HepG2 (cell line): ENCODE measurements at regions not wholly inside any gene's neighbourhood (a gene's known extent, or its start where the extent isn't known, plus 50 kb on each side); places are given as distances from the start of the nearest gene placed in this dataset.
A peak's percentile ranks its signal among the peaks of the same experiment; 100 is the strongest.

Experiments
- ATF7 ChIP-seq, 2 experiments: fragments of 450-650 bp in 1 of 2; sonication (generic) in 1 of 2; formaldehyde crosslinking in 1 of 2; IDR thresholded peaks; 2 replicates each; pipeline versions ENCODE4 v1.4.0 to v1.6.1; 2016 to 2020; ENCODE audit warnings: antibody characterized with exemption in 1 of 2, mild to moderate bottlenecking in 1 of 2, missing genetic modification reagents in 1 of 2
- CREM ChIP-seq, 2 experiments: sonication (generic) in 1 of 2; formaldehyde crosslinking in 1 of 2; IDR thresholded peaks; 2 replicates each; pipeline versions ENCODE4 v1.4.0 to v1.6.1; 2016 to 2020; ENCODE audit warnings: antibody characterized with exemption in 1 of 2, mild to moderate bottlenecking in 1 of 2, missing genetic modification reagents in 1 of 2
- EHMT2 ChIP-seq: fragments of 200-600 bp; sonication (generic); IDR thresholded peaks from 2 replicates; pipeline ENCODE4 v1.7.0; 2017; ENCODE audit warnings: antibody characterized with exemption, low read depth, low read length, borderline replicate concordance
- FOXA1 ChIP-seq, 2 experiments: fragments of 450-650 bp in 1 of 2; sonication (generic) in 1 of 2; formaldehyde crosslinking in 1 of 2; IDR thresholded peaks; 2 replicates each; pipeline versions ENCODE4 v1.4.0 to v1.6.1; 2016 to 2020; ENCODE audit warnings: missing genetic modification reagents in 1 of 2
- GTF3A ChIP-seq: sonication (generic); formaldehyde crosslinking; conservative IDR thresholded peaks from 2 replicates; pipeline ENCODE4 v1.4.0; 2020; ENCODE audit warnings: mild to moderate bottlenecking, missing genetic modification reagents
- HDAC2 ChIP-seq: sonication (generic); formaldehyde crosslinking; IDR thresholded peaks from 2 replicates; pipeline ENCODE4 v1.4.0; 2020; ENCODE audit warnings: missing genetic modification reagents
- HOXD1 ChIP-seq: sonication (generic); formaldehyde crosslinking; IDR thresholded peaks from 2 replicates; pipeline ENCODE4 v1.5.0; 2020; ENCODE audit warnings: missing genetic modification reagents
- IRF9 ChIP-seq: sonication (generic); formaldehyde crosslinking; IDR thresholded peaks from 2 replicates; pipeline ENCODE4 v1.8.0; 2022; ENCODE audit warnings: missing genetic modification reagents, mild to moderate bottlenecking, borderline replicate concordance
- KDM6A ChIP-seq: IDR thresholded peaks from 2 replicates; pipeline ENCODE4 v1.6.1; 2016; ENCODE audit warnings: low read depth
- NCOA2 ChIP-seq: sonication (generic); formaldehyde crosslinking; IDR thresholded peaks from 2 replicates; pipeline ENCODE4 v1.8.0; 2022; ENCODE audit warnings: inconsistent platforms
- NR2C2 ChIP-seq: sonication (generic); formaldehyde crosslinking; IDR thresholded peaks from 2 replicates; pipeline ENCODE4 v1.4.0; 2020; ENCODE audit warnings: missing genetic modification reagents, mild to moderate bottlenecking, moderate library complexity, borderline replicate concordance
- POGZ ChIP-seq: sonication (generic); formaldehyde crosslinking; IDR thresholded peaks from 2 replicates; pipeline ENCODE4 v1.4.0; 2020; ENCODE audit warnings: mild to moderate bottlenecking, missing genetic modification reagents
- SMARCE1 ChIP-seq: fragments of 450-650 bp; IDR thresholded peaks from 2 replicates; pipeline ENCODE4 v1.6.1; 2017; ENCODE audit warnings: borderline replicate concordance
- SOX5 ChIP-seq: IDR thresholded peaks from 2 replicates; pipeline ENCODE4 v1.6.1; 2016; ENCODE audit warnings: borderline replicate concordance
- TBX3 ChIP-seq: fragments of 450-650 bp; IDR thresholded peaks from 2 replicates; pipeline ENCODE4 v1.6.1; 2017; ENCODE audit warnings: antibody characterized with exemption, mild to moderate bottlenecking, inconsistent platforms, borderline replicate concordance
- TCF7L2 ChIP-seq: IDR thresholded peaks from 2 replicates; pipeline ENCODE4 v1.6.1; 2011; ENCODE audit warnings: mild to moderate bottlenecking, low read depth, low read length, moderate library complexity
- ZGPAT ChIP-seq: IDR thresholded peaks from 2 replicates; pipeline ENCODE4 v1.6.1; 2016; ENCODE audit warnings: mild to moderate bottlenecking
- ZNF263 ChIP-seq: sonication (generic); formaldehyde crosslinking; IDR thresholded peaks from 2 replicates; pipeline ENCODE4 v1.4.0; 2020; ENCODE audit warnings: missing genetic modification reagents
- ZNF619 ChIP-seq: sonication (generic); formaldehyde crosslinking; IDR thresholded peaks from 2 replicates; pipeline ENCODE4 v1.4.0; 2020; ENCODE audit warnings: mild to moderate bottlenecking, missing genetic modification reagents
- ZSCAN29 ChIP-seq: sonication (generic); formaldehyde crosslinking; conservative IDR thresholded peaks from 2 replicates; pipeline ENCODE4 v1.4.0; 2020; ENCODE audit warnings: mild to moderate bottlenecking, missing genetic modification reagents
- TF ChIP-seq, protein P1 (sequence below): sonication (generic); formaldehyde crosslinking; IDR thresholded peaks from 2 replicates; pipeline ENCODE4 v1.4.0; 2020; ENCODE audit warnings: missing genetic modification reagents
- TF ChIP-seq, protein P2 (sequence below): IDR thresholded peaks from 2 replicates; pipeline ENCODE4 v1.6.1; 2016; ENCODE audit warnings: control low read depth
- TF ChIP-seq, protein P3 (sequence below): sonication (generic); formaldehyde crosslinking; IDR thresholded peaks from 2 replicates; pipeline ENCODE4 v1.4.0; 2020; ENCODE audit warnings: missing genetic modification reagents, borderline replicate concordance

- TF ChIP-seq ZGPAT (CRISPR knock-in tag) (peak; percentile 70; the same call in 1 of the 2 replicates), ZSCAN29 (CRISPR knock-in tag) (no peak), ZNF619 (CRISPR knock-in tag) (no peak), SMARCE1 (no peak), GTF3A (CRISPR knock-in tag) (no peak), POGZ (CRISPR knock-in tag) (peak; percentile 51; the same call in 1 of the 2 replicates), SOX5 (CRISPR knock-in tag) (peak; percentile 81; the same call in 1 of the 2 replicates), TCF7L2 (no peak), TBX3 (peak; percentile 89), EHMT2 (no peak), FOXA1 (IDR thresholded peaks at IDR 0.05) (peak; percentile 85), FOXA1 (CRISPR knock-in tag; IDR thresholded peaks at IDR 0.05) (peak; percentile 78), ATF7 (IDR thresholded peaks at IDR 0.05) (peak; percentile 24; the same call in 1 of the 2 replicates), ATF7 (CRISPR knock-in tag; IDR thresholded peaks at IDR 0.05) (no peak), HOXD1 (CRISPR knock-in tag) (0 out of 2 replicates have a peak, but pooled peaks have one; percentile 35), CREM (IDR thresholded peaks at IDR 0.05) (peak; percentile 69; the same call in 1 of the 2 replicates), CREM (CRISPR knock-in tag; IDR thresholded peaks at IDR 0.05) (no peak), KDM6A (0 out of 2 replicates have a peak, but pooled peaks have one; percentile 16), HDAC2 (CRISPR knock-in tag) (peak; percentile 40; the same call in 1 of the 2 replicates), NR2C2 (CRISPR knock-in tag) (peak; percentile 21; the same call in 1 of the 2 replicates), IRF9 (no peak), ZNF263 (CRISPR knock-in tag) (no peak), NCOA2 (peak; percentile 86)
- TF ChIP-seq, protein P1, sequence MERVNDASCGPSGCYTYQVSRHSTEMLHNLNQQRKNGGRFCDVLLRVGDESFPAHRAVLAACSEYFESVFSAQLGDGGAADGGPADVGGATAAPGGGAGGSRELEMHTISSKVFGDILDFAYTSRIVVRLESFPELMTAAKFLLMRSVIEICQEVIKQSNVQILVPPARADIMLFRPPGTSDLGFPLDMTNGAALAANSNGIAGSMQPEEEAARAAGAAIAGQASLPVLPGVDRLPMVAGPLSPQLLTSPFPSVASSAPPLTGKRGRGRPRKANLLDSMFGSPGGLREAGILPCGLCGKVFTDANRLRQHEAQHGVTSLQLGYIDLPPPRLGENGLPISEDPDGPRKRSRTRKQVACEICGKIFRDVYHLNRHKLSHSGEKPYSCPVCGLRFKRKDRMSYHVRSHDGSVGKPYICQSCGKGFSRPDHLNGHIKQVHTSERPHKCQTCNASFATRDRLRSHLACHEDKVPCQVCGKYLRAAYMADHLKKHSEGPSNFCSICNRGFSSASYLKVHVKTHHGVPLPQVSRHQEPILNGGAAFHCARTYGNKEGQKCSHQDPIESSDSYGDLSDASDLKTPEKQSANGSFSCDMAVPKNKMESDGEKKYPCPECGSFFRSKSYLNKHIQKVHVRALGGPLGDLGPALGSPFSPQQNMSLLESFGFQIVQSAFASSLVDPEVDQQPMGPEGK (CRISPR knock-in tag) = peak; percentile 17; the same call in 1 of the 2 replicates
- TF ChIP-seq, protein P2, sequence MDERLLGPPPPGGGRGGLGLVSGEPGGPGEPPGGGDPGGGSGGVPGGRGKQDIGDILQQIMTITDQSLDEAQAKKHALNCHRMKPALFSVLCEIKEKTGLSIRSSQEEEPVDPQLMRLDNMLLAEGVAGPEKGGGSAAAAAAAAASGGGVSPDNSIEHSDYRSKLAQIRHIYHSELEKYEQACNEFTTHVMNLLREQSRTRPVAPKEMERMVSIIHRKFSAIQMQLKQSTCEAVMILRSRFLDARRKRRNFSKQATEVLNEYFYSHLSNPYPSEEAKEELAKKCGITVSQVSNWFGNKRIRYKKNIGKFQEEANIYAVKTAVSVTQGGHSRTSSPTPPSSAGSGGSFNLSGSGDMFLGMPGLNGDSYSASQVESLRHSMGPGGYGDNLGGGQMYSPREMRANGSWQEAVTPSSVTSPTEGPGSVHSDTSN (CRISPR knock-in tag) = peak; percentile 54; the same call in 1 of the 2 replicates
- TF ChIP-seq, protein P3, sequence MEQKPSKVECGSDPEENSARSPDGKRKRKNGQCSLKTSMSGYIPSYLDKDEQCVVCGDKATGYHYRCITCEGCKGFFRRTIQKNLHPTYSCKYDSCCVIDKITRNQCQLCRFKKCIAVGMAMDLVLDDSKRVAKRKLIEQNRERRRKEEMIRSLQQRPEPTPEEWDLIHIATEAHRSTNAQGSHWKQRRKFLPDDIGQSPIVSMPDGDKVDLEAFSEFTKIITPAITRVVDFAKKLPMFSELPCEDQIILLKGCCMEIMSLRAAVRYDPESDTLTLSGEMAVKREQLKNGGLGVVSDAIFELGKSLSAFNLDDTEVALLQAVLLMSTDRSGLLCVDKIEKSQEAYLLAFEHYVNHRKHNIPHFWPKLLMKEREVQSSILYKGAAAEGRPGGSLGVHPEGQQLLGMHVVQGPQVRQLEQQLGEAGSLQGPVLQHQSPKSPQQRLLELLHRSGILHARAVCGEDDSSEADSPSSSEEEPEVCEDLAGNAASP (CRISPR knock-in tag) = no peak
These were observed 50.6 kb upstream of the DOK6 start (continued) for GRCh38 chr18:69349912-69350597.
